ENCODE measurements at regions not wholly inside any gene's neighbourhood (a gene's known extent, or its start where the extent isn't known, plus 50 kb on each side); places are given as distances from the start of the nearest gene placed in this dataset.

DNA sequence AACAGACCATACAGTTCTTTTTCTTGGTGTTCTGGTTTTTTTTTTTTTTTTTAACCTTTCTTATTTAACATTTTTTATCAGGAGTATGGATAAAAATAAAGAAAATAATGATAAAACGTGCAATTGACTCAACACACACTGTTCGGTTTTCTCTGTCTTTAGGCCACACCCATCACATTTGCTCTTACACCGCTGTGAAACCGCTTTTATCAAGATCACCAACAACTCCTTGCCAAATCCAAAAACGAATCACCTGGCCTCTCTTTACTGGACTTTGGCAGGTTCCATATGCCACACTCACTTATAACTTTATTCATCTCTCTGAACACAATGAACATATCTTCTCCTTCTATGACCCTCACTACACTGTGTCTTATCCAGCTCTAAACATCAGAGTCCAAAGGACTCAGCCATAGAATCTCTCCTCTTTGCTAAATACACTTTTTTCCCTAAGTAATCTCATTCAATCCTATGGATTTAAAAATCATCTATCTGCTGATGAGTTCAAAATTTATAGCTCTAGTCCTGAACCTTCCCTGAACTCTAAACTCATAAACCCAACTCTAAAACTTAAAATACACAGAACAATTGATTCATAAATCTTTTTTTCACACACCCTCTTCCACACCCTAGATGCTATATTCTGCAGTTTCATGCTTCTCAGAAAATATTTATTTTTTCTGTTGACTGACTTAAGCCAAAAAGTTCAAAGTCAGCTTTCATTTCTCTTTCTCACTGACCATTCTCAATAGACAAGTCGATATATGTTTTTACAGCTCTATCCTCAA is 800.6 kb upstream of the SOX9 start:
- TF ChIP-seq, protein P1, sequence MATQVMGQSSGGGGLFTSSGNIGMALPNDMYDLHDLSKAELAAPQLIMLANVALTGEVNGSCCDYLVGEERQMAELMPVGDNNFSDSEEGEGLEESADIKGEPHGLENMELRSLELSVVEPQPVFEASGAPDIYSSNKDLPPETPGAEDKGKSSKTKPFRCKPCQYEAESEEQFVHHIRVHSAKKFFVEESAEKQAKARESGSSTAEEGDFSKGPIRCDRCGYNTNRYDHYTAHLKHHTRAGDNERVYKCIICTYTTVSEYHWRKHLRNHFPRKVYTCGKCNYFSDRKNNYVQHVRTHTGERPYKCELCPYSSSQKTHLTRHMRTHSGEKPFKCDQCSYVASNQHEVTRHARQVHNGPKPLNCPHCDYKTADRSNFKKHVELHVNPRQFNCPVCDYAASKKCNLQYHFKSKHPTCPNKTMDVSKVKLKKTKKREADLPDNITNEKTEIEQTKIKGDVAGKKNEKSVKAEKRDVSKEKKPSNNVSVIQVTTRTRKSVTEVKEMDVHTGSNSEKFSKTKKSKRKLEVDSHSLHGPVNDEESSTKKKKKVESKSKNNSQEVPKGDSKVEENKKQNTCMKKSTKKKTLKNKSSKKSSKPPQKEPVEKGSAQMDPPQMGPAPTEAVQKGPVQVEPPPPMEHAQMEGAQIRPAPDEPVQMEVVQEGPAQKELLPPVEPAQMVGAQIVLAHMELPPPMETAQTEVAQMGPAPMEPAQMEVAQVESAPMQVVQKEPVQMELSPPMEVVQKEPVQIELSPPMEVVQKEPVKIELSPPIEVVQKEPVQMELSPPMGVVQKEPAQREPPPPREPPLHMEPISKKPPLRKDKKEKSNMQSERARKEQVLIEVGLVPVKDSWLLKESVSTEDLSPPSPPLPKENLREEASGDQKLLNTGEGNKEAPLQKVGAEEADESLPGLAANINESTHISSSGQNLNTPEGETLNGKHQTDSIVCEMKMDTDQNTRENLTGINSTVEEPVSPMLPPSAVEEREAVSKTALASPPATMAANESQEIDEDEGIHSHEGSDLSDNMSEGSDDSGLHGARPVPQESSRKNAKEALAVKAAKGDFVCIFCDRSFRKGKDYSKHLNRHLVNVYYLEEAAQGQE (IDR thresholded peaks at IDR 0.05), result no peak
- TF ChIP-seq, protein P2, sequence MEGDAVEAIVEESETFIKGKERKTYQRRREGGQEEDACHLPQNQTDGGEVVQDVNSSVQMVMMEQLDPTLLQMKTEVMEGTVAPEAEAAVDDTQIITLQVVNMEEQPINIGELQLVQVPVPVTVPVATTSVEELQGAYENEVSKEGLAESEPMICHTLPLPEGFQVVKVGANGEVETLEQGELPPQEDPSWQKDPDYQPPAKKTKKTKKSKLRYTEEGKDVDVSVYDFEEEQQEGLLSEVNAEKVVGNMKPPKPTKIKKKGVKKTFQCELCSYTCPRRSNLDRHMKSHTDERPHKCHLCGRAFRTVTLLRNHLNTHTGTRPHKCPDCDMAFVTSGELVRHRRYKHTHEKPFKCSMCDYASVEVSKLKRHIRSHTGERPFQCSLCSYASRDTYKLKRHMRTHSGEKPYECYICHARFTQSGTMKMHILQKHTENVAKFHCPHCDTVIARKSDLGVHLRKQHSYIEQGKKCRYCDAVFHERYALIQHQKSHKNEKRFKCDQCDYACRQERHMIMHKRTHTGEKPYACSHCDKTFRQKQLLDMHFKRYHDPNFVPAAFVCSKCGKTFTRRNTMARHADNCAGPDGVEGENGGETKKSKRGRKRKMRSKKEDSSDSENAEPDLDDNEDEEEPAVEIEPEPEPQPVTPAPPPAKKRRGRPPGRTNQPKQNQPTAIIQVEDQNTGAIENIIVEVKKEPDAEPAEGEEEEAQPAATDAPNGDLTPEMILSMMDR (IDR thresholded peaks at IDR 0.05; ENCODE audit: low read depth, low read length, missing input control), result no peak

Measured in liver (tissue), 2 donors.